ENCODE measurements at regions not wholly inside any gene's neighbourhood (a gene's known extent, or its start where the extent isn't known, plus 50 kb on each side); places are given as distances from the start of the nearest gene placed in this dataset.

GRCh38 chr22:47553436-47553835 lies 791.0 kb downstream of the TBC1D22A start:
- H3K36me3 ChIP-seq (ENCODE audit: insufficient read depth): peaks cover 8% of the 10 kb centered on the region; the same call in 1 of the 2 replicates
- H3F3A ChIP-seq (replicated peaks; ENCODE audit: low read depth): peaks cover 6% of the 10 kb centered on the region; the same call in 1 of the 2 replicates
- DNase-seq (ENCODE audit: low spot score) (no peak), ATAC-seq (no peak)
- peaks cover 36% of the 10 kb centered on the region for H3K36me3 Mint-ChIP-seq (ENCODE audit: low read depth)
- no peaks in the 10 kb centered on the region for H4K20me1 ChIP-seq (replicated peaks; ENCODE audit: insufficient read depth)
- H3K27ac Mint-ChIP-seq: no peak overlapping the region
- no peak overlapping the region for H3K4me3 Mint-ChIP-seq
- H3K4me1 Mint-ChIP-seq: no peaks in the 10 kb centered on the region; the same call in 2 of the 3 replicates
- no peaks in the 10 kb centered on the region for H3K79me2 ChIP-seq (replicated peaks; ENCODE audit: insufficient read depth)
- no peak overlapping the region for H3K4me3 ChIP-seq
- H3K27me3 ChIP-seq (ENCODE audit: insufficient read depth): no peaks in the 10 kb centered on the region
- TF ChIP-seq ZNF114 (CRISPR knock-in tag; IDR thresholded peaks at IDR 0.05) (no peak), EZH2phosphoT487 (IDR thresholded peaks at IDR 0.05; ENCODE audit: unreplicated experiment) (no peak), CTCF (conservative IDR thresholded peaks at IDR 0.05; ENCODE audit: low read depth in 2 of 2) (no peak), JUNB (IDR thresholded peaks at IDR 0.05; ENCODE audit: unreplicated experiment) (no peak), STAT1 (IDR thresholded peaks at IDR 0.05; ENCODE audit: unreplicated experiment) (no peak), CREB1 (CRISPR knock-in tag; IDR thresholded peaks at IDR 0.05; ENCODE audit: low read depth) (no peak), EZH2 (IDR thresholded peaks at IDR 0.05; ENCODE audit: low read depth, unreplicated experiment) (no peak), POLR2AphosphoS5 (IDR thresholded peaks at IDR 0.05; ENCODE audit: low read depth) (no peak), NANOG (IDR thresholded peaks at IDR 0.05; ENCODE audit: borderline replicate concordance) (no peak), ZNF331 (CRISPR knock-in tag; IDR thresholded peaks at IDR 0.05; ENCODE audit: low read depth) (no peak)
- TF ChIP-seq, protein P1, sequence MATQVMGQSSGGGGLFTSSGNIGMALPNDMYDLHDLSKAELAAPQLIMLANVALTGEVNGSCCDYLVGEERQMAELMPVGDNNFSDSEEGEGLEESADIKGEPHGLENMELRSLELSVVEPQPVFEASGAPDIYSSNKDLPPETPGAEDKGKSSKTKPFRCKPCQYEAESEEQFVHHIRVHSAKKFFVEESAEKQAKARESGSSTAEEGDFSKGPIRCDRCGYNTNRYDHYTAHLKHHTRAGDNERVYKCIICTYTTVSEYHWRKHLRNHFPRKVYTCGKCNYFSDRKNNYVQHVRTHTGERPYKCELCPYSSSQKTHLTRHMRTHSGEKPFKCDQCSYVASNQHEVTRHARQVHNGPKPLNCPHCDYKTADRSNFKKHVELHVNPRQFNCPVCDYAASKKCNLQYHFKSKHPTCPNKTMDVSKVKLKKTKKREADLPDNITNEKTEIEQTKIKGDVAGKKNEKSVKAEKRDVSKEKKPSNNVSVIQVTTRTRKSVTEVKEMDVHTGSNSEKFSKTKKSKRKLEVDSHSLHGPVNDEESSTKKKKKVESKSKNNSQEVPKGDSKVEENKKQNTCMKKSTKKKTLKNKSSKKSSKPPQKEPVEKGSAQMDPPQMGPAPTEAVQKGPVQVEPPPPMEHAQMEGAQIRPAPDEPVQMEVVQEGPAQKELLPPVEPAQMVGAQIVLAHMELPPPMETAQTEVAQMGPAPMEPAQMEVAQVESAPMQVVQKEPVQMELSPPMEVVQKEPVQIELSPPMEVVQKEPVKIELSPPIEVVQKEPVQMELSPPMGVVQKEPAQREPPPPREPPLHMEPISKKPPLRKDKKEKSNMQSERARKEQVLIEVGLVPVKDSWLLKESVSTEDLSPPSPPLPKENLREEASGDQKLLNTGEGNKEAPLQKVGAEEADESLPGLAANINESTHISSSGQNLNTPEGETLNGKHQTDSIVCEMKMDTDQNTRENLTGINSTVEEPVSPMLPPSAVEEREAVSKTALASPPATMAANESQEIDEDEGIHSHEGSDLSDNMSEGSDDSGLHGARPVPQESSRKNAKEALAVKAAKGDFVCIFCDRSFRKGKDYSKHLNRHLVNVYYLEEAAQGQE (IDR thresholded peaks at IDR 0.05; ENCODE audit: unreplicated experiment): no peak
- TF ChIP-seq, protein P2, sequence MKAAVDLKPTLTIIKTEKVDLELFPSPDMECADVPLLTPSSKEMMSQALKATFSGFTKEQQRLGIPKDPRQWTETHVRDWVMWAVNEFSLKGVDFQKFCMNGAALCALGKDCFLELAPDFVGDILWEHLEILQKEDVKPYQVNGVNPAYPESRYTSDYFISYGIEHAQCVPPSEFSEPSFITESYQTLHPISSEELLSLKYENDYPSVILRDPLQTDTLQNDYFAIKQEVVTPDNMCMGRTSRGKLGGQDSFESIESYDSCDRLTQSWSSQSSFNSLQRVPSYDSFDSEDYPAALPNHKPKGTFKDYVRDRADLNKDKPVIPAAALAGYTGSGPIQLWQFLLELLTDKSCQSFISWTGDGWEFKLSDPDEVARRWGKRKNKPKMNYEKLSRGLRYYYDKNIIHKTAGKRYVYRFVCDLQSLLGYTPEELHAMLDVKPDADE (IDR thresholded peaks at IDR 0.05): no peak
- TF ChIP-seq, protein P3, sequence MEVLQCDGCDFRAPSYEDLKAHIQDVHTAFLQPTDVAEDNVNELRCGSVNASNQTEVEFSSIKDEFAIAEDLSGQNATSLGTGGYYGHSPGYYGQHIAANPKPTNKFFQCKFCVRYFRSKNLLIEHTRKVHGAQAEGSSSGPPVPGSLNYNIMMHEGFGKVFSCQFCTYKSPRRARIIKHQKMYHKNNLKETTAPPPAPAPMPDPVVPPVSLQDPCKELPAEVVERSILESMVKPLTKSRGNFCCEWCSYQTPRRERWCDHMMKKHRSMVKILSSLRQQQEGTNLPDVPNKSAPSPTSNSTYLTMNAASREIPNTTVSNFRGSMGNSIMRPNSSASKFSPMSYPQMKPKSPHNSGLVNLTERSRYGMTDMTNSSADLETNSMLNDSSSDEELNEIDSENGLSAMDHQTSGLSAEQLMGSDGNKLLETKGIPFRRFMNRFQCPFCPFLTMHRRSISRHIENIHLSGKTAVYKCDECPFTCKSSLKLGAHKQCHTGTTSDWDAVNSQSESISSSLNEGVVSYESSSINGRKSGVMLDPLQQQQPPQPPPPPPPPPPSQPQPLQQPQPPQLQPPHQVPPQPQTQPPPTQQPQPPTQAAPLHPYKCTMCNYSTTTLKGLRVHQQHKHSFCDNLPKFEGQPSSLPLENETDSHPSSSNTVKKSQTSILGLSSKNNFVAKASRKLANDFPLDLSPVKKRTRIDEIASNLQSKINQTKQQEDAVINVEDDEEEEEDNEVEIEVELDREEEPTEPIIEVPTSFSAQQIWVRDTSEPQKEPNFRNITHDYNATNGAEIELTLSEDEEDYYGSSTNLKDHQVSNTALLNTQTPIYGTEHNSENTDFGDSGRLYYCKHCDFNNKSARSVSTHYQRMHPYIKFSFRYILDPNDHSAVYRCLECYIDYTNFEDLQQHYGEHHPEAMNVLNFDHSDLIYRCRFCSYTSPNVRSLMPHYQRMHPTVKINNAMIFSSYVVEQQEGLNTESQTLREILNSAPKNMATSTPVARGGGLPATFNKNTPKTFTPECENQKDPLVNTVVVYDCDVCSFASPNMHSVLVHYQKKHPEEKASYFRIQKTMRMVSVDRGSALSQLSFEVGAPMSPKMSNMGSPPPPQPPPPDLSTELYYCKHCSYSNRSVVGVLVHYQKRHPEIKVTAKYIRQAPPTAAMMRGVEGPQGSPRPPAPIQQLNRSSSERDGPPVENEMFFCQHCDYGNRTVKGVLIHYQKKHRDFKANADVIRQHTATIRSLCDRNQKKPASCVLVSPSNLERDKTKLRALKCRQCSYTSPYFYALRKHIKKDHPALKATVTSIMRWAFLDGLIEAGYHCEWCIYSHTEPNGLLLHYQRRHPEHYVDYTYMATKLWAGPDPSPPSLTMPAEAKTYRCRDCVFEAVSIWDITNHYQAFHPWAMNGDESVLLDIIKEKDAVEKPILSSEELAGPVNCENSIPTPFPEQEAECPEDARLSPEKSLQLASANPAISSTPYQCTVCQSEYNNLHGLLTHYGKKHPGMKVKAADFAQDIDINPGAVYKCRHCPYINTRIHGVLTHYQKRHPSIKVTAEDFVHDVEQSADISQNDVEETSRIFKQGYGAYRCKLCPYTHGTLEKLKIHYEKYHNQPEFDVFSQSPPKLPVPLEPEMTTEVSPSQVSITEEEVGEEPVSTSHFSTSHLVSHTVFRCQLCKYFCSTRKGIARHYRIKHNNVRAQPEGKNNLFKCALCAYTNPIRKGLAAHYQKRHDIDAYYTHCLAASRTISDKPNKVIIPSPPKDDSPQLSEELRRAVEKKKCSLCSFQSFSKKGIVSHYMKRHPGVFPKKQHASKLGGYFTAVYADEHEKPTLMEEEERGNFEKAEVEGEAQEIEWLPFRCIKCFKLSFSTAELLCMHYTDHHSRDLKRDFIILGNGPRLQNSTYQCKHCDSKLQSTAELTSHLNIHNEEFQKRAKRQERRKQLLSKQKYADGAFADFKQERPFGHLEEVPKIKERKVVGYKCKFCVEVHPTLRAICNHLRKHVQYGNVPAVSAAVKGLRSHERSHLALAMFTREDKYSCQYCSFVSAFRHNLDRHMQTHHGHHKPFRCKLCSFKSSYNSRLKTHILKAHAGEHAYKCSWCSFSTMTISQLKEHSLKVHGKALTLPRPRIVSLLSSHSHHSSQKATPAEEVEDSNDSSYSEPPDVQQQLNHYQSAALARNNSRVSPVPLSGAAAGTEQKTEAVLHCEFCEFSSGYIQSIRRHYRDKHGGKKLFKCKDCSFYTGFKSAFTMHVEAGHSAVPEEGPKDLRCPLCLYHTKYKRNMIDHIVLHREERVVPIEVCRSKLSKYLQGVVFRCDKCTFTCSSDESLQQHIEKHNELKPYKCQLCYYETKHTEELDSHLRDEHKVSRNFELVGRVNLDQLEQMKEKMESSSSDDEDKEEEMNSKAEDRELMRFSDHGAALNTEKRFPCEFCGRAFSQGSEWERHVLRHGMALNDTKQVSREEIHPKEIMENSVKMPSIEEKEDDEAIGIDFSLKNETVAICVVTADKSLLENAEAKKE (CRISPR knock-in tag; IDR thresholded peaks at IDR 0.05): no peak
- no peak overlapping the region for H2AFZ ChIP-seq
- no peak overlapping the region for H3K4me2 ChIP-seq
- H3K27ac ChIP-seq (ENCODE audit: low read depth): no peak overlapping the region
- H3K9me2 ChIP-seq (ENCODE audit: insufficient read depth): no peaks in the 10 kb centered on the region
- peaks cover 13% of the 10 kb centered on the region for H3K27me3 Mint-ChIP-seq (ENCODE audit: insufficient read depth, low read depth, poor library complexity)
- H3K9me3 Mint-ChIP-seq: peaks cover 96% of the 10 kb centered on the region
- H3K4me1 ChIP-seq (ENCODE audit: insufficient read depth): no peaks in the 10 kb centered on the region

Data from GM23338 (cell line).